Ovary (tissue), 3 donors: ENCODE measurements at regions not wholly inside any gene's neighbourhood (a gene's known extent, or its start where the extent isn't known, plus 50 kb on each side); places are given as distances from the start of the nearest gene placed in this dataset.
"Not testable (repeated sequence)": the region's sequence is repeated elsewhere in the genome, so short reads cannot be mapped to it uniquely, and the experiment has no call there.

Experiments used
- EP300 ChIP-seq: sonication (generic); formaldehyde crosslinking; IDR thresholded peaks from one replicate; pipeline ENCODE4 v1.6.1; 2017; ENCODE audit warnings: antibody characterized with exemption
- POLR2A ChIP-seq: fragments of 450-650 bp; IDR thresholded peaks from one replicate; pipeline ENCODE4 v1.6.1; 2017; ENCODE audit warnings: antibody characterized with exemption, mild to moderate bottlenecking, moderate library complexity
- TF ChIP-seq, protein P1 (sequence below), 3 donors: fragments of 450-650 bp in 2 of 3; fragments of 200-600 bp in 1 of 3; IDR thresholded peaks; one replicate each; pipeline versions ENCODE4 v1.5.1 to v1.8.0; 2016 to 2022; ENCODE audit warnings: antibody characterized with exemption in 3 of 3, mild to moderate bottlenecking in 1 of 3
- donor health status: DM: no; HTN: no; CAD: no.

DNA sequence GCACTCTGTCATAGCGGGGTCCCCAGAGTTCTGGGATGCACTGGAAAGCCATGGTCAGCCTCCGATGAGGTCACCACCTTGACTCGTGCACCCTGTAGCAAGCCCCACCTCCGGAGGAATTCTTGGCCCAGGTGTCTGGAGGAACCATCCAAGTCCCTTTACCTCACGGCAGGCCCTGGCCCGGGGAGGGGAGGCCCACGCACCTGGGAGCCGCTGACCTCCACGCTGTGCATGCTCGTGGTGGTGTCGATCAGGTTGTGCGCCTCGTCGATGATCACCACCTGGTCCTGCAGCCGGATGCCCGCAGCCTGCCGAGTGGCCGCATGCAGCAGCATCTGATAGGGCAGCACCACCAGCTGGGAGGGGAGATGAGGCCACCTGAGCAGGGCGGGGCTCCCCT lies 177.3 kb downstream of the KLRB1 start:
- TF ChIP-seq, protein P1, sequence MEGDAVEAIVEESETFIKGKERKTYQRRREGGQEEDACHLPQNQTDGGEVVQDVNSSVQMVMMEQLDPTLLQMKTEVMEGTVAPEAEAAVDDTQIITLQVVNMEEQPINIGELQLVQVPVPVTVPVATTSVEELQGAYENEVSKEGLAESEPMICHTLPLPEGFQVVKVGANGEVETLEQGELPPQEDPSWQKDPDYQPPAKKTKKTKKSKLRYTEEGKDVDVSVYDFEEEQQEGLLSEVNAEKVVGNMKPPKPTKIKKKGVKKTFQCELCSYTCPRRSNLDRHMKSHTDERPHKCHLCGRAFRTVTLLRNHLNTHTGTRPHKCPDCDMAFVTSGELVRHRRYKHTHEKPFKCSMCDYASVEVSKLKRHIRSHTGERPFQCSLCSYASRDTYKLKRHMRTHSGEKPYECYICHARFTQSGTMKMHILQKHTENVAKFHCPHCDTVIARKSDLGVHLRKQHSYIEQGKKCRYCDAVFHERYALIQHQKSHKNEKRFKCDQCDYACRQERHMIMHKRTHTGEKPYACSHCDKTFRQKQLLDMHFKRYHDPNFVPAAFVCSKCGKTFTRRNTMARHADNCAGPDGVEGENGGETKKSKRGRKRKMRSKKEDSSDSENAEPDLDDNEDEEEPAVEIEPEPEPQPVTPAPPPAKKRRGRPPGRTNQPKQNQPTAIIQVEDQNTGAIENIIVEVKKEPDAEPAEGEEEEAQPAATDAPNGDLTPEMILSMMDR (IDR thresholded peaks at IDR 0.05), result not testable (repeated sequence)
- not testable (repeated sequence) for TF ChIP-seq POLR2A, EP300
